HG02938 (cell line): ENCODE measurements at regions not wholly inside any gene's neighbourhood (a gene's known extent, or its start where the extent isn't known, plus 50 kb on each side); places are given as distances from the start of the nearest gene placed in this dataset.

Experiments
- ATAC-seq: cut with Tn5 transposase; IDR thresholded peaks from one replicate; pipeline ENCODE4 v1.9.1; 2021; ENCODE audit warnings: mild to moderate bottlenecking, moderate library complexity; ENCODE audit not compliant: unreplicated experiment

- no peak for ATAC-seq
Measured at GRCh38 chr16:85173981-85174751, 61.9 kb upstream of the CIBAR2 start.

- ATAC-seq: no peak
Measured at GRCh38 chr16:85174871-85175723, 62.8 kb upstream of the CIBAR2 start.

GRCh38 chr16:85175724-85176233, 63.5 kb upstream of the CIBAR2 start:
- no peak for ATAC-seq

- ATAC-seq: no peak
Measured at GRCh38 chr16:85176541-85177447, 64.5 kb upstream of the CIBAR2 start.

GRCh38 chr16:85177448-85177846, 65.2 kb upstream of the CIBAR2 start:
- ATAC-seq: no peak

- ATAC-seq: no peak
Measured at GRCh38 chr16:85178006-85178591, 65.8 kb upstream of the CIBAR2 start.

- ATAC-seq: no peak
Measured at GRCh38 chr16:85178596-85178995, 66.3 kb upstream of the CIBAR2 start.

GRCh38 chr16:85179344-85180046, 67.2 kb upstream of the CIBAR2 start:
- no peak for ATAC-seq

- no peak for ATAC-seq
Measured at GRCh38 chr16:85180047-85180826, 68.0 kb upstream of the CIBAR2 start.

GRCh38 chr16:85180827-85181738, 68.8 kb upstream of the CIBAR2 start:
- no peak for ATAC-seq

GRCh38 chr16:85181739-85182129, 69.5 kb upstream of the CIBAR2 start:
- ATAC-seq: no peak

- ATAC-seq: no peak
Measured at GRCh38 chr16:85182286-85182685, 70.0 kb upstream of the CIBAR2 start.

GRCh38 chr16:85182774-85183173, 70.5 kb upstream of the CIBAR2 start:
- no peak for ATAC-seq

- no peak for ATAC-seq
Measured at GRCh38 chr16:85183564-85183963, 71.3 kb upstream of the CIBAR2 start.

GRCh38 chr16:85184404-85184803, 72.1 kb upstream of the CIBAR2 start:
- ATAC-seq: no peak

GRCh38 chr16:85185303-85186100, 73.2 kb upstream of the CIBAR2 start:
- no peak for ATAC-seq

GRCh38 chr16:85187002-85187401, 74.7 kb upstream of the CIBAR2 start:
- ATAC-seq: no peak
